DMS114 treated with DMSO at 0.1 percent for 48 hours (cell line): ENCODE measurements at regions not wholly inside any gene's neighbourhood (a gene's known extent, or its start where the extent isn't known, plus 50 kb on each side); places are given as distances from the start of the nearest gene placed in this dataset.
A peak's percentile ranks its signal among the peaks of the same experiment; 100 is the strongest.
"Not testable (repeated sequence)": the region's sequence is repeated elsewhere in the genome, so short reads cannot be mapped to it uniquely, and the experiment has no call there.

Experiments
- DNase-seq: peaks from one replicate; lab custom pipeline; 2025; ENCODE audit not compliant: unreplicated experiment; lab: John Stamatoyannopoulos, UW

DNA sequence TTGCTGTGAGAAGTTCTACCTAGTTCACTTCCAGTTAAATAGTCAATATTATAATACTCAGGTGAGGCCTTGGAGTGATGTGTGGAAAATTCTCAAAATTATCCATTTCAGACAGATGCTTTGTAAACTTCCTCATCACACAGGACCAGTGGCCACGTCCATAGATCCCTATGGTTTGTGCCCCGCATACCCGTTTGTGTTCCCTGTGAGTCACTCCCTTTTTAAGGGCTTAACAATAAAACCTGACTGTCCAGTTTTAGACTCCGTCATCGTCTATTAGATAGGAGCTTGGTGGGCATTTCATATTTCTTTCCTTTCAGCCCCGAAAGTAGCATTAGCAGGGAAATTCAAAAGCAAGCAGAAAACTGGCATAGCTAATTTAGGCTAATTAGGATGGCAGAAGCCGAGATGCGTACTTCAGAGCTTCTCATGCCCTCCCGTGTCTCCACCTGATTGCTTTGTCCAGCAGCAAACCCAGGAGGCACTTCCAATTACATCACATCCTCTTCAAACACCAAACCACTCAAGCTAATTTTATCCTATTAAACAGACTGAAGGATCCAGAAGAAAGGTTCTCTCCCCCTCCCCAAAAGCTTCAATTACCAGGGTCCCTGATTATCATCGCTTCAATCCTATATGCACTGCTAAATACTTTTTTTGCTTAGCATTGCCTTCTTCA is 186.6 kb upstream of the OTX2 start:
- DNase-seq: no peak

DNA sequence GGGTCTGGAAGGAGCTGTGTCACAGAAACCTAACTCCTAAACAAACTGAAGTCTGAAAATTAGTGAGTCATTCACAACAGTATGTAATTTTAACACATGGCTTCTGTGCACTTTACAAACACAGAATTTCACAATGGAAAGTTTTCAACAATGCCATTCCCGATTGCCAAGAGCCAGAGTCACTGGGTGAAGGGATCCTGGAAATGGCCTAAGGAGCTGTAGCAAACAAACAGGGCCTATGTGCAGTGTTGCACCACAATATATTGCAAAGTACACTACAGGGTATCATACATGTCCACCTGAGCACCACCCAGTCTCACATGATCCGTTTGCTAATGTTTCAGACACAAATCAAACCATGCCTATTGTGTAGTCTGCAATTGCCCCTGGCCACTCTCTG is 184.7 kb upstream of the OTX2 start:
- DNase-seq: no peak

DNA sequence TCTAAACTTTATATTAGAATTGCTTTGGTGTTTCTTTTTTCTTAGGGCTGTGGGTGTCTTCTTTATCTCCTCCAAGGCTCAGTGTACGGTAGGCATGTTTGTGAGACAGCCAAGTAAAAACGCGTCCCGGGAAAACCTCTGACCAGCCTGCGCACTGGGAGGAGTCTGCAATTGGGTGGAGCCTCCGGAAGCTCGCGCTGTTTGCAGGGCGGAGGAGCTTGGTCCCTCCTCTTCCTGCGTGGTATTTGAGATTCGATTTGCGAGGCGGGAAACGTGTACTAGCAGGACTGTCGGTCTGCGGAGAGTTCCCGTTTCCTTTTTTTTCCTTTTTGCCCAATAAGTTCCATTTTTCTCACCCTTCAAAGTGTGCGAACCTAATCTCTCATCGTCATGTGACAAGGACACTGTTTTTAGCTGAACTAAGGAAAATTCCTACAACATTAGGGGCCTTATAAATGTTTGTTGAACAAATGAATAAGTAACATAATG is 182.1 kb upstream of the OTX2 start:
- peak; percentile 90 for DNase-seq

DNA sequence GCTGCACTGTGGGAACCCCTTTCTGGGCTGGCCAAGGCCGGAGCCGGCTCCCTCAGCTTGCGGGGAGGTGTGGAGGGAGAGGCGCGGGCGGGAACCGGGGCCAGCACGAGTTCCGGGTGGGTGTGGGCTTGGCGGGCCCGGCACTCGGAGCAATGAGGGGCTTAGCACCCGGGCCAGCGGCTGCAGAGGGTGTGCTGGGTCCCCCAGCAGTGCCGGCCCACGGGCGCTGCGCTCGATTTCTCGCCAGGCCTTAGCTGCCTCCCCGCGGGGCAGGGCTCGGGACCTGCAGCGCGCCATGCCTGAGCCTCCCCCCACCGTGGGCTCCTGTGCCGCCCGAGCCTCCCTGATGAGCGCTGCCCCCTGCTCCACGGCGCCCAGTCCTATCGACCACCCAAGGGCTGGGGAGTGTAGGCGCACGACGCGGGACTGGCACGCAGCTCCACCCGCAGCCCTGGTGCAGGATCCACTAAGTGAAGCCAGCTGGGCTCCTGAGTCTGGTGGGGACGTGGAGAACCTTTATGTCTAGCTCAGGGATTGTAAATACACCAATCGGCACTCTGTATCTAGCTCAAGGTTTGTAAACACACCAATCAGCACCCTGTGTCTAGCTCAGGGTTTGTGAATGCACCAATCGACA is 180.8 kb upstream of the OTX2 start:
- DNase-seq: not testable (repeated sequence)

DNA sequence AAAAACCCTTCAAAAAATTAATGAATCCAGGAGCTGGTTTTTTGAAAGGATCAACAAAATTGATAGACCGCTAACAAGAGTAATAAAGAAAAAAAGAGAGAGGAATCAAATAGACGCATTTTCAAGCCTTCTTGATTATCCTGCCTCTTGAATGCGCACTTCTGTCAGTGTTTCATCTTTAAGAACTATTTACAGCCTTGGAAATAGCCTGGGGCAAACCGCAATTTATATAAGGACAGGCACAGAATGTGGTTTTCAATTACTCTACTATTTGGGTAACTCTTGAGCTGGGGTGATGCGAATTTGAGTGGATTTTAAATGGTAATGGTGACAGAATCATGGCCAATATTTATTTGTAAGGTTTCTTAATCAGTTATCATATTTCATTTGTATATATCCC is 179.1 kb upstream of the OTX2 start:
- no peak for DNase-seq

DNA sequence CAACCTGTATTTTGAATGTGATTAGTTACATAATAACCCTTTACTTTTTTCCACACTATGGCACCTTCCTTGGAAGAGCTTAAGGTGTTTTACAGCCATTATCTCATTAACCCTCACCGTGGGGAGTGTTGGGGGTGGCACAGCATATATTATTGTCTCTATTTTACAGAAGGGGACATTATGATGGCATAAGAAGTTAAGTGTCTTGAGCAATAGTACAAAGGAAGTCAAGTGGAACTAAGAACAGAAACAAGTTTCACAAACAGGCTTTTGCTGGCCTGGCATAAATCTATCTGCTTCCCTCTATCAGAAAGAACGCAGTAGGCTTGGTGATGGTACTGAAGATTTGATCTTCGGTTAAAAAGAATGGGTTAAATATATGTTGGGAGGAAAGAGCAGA is 169.7 kb upstream of the OTX2 start:
- DNase-seq: no peak

DNA sequence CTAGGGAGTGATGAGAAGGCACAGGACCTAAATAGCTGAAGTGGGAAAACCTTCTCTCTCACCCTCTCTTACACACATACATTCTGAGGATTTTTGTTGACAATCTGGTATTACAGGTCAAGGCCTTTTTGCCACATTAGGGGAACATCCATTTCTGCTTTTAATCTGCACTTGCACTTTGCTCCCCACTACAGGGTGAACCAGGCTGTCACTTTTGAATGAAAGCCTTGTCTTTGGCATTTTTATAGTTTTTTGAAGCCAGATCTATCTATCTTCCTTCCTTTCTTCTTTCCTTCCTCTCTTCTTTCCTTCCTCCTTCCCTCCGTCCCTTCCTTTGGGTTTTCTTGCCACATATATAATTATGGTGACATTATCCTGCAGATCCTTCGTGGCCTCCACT is 165.9 kb upstream of the OTX2 start:
- DNase-seq: no peak

DNA sequence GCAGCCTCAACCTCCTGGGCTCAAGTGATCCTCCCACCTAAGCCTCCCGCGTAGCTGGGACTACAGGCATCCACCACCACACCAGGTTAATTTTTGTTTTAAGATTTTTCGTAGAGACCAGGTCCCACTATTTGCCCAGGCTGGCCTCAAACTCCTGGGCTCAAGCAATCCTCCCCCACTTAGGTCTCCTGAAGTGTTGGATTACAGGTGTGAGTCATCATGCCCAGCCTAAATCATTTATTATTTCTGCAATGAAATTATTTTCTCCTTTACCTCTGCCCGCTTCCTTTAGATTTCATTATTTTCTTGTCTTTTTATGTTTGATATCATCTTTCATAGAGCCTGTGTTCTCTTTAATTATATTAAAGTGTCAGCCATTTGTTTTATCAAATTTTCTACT is 165.2 kb upstream of the OTX2 start:
- no peak for DNase-seq

DNA sequence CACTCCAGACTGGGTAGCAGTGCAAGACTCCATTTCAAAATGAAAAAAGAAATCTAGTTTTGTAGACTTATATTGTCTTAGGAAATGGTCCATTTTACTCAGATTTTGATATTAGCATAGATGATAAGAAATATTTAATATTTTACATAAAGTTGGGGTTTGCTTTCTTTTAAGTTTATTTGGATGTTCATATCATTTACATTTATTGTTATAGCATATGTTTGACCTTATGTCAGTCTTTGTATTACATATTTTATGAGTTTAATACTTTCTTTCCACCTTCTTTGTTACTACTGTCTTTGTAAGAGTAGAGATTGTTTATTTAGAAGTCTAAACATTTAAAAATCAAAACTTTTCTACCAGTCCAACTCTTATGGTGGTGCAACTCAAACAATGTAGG is 162.7 kb upstream of the OTX2 start:
- no peak for DNase-seq

DNA sequence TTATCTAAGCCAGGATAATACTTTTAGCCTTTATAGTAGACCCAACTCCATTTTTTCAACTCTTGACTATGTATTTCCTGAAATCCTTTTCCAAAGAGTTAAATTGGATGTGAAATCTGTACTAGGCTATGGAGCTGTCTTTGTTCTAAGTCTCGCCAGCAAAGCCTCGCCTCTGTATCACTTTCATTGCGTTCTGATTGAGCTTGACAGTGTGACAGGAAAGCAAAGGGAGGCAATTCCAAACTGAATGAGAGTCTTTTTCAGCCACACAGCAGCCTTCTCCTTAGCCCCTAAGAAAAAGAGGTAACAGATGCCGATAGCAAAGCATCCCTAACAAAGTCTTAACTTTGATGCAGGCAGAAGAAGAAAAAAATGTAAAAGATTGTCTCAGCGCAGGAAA is 154.6 kb upstream of the OTX2 start:
- DNase-seq: no peak

DNA sequence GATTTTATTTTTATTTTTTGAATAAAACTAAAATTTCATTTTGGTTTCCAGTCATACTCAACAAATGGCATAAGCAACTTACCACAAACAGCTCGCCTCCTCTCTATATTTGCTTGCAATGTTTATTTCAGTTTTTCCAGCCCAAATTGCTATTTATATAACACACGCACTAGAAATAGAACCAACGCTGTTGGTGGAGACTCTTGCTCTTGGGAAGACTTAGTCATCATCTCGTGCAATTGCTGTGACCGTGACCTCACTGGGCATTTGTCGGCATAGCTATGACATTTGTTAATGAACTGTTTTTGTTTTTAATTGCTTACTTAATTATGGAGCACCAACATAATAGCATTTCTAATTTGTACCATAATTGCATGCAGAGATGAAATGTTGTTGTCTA is 153.1 kb upstream of the OTX2 start:
- DNase-seq: no peak

DNA sequence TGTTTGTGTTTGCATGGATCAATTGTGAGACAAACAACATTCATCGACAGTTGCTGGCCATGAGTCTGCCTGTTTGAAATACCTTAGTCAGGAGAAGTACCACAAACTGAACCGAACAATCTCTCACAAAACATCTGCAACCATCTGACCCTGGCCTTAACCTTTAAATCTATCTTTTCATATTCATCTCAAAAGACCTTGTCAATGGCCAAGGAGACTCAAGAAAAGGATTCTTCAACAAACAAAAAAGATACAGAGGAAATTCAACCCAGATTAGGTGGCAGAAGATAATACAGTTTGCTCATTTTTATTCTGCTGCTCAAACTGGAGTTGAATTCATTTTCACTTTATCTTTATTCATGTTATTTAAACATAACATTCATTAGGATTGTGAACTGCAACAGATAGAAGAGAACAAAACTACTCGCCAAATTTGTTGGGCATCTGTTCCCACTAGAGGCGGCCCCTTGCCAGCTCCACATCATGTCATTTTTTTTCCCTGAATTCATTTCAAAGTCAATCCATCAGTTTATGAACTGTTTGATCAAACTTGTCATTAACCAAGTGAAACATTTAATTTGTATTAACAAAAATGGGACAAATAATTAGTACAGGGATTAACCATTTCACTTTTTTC is 152.3 kb upstream of the OTX2 start:
- no peak for DNase-seq

DNA sequence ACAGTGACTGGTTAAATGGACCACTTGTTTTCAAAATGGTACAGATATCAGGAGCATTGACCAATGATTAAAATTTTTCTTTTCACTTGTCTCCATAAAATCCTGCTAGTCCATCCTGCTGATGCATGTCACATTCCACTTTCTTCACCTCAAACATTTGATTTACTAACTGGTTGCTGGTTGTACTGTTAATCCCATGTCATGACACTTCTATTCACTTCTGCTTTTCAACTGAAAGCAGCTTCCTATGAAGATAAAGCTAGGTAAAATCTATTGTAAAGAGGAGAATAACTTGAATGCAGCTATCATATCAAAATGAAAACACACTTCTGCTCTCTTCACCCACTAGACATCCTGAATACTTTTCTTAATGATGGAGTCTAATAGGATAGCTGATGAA is 149.6 kb upstream of the OTX2 start:
- DNase-seq: no peak

DNA sequence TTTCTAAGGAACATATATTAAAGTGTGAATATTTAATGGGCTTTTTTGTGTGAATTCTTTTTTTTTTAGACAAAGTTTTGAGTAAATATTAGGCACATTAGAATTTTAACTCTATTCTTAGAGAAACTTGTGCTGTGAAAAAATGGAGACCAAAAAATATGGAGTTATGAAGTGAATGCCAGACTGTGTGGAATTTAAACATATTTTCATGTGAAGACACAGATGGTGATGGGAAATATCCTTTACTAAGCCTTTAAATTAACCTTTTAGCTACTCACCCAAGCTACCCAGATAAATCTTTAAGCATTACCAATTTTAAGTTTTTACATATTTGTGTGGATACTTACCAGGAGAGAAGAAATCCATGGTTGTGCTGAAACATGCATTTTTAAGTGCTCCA is 148.8 kb upstream of the OTX2 start:
- DNase-seq: no peak

DNA sequence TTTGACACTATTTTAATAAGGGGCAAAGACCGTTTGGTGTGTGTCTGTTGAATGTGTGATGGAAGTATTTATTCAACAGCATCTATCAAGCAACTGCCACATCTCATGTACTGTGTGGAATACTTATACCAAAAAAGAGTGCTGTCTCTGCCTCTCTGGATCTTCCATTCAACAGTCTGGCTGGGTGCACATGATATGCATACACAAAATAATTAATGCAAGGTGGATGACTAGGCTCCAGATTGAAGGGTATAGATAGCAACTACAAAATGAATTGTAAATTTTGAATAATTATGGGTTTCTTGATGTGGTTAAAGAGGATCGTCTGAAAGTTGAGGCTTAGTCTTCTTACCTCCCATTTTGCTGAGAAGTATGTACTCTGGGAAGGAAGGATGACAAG is 145.9 kb upstream of the OTX2 start:
- DNase-seq: no peak

DNA sequence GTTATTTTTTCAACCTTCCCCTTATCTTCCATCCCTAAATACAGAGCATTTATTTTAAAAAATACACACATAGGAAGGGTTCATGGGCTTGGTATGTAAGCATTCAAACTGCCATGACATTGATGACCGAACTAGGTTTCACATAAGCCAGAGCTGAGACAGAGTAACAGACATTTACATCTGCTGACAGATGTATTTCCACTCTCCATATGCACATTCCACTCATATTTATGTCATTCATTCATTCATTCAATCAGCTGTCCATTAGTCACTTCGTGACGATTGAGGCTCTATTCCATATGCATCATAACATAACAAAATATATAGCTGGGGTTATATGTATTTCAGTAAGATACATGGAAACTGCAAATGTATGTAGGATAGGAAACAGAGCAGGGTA is 145.5 kb upstream of the OTX2 start:
- DNase-seq: no peak

DNA sequence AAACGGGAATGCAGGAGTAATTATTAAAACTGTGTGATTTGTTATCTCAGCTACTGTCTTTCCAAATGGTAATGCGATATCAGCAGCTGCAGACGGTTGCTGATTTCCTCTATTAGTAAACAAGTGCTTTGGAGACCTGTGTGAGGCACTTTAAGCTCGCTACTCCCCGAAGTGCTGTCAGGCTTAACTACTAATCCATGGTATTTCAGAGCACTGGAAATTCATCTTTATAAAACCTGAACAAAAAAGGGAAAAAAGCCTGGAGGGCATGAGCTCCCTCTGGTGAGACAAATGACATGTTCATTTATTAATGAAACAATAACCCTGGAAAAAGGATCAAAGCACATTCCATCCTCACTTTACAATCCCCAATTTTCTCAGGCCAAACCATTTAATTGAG is 143.6 kb upstream of the OTX2 start:
- no peak for DNase-seq

DNA sequence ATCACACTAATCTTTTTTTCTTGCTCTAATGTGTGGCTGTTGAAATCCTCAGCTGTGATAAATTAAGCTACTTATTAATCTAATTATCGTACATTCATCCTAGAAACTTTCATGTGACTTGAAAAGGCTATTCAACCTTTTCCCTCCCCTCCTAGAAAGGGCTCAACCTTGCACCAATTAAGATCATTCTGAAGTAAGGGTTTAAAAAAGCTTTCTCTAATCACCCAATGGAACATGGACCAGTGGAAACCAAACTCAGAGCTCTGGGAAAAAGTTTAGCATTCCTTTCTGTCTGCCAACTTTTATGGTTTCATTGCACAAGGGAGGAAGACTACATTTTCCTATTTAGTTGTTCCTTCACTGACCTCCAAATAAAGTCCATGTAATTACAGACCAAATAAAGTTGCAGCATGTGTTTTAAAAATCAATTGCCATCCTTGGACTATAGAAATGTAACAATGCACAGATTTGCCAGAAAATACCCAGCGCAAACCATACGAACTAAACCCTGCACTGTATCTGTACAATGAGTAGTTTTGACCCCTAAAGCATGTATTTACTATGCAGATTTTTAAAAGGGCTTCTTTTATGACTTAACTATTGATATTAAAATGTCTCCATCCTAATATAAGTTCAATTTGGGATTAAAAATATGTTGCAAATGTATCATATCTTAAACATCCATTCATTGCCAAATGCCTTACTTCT is 142.6 kb upstream of the OTX2 start:
- no peak for DNase-seq

DNA sequence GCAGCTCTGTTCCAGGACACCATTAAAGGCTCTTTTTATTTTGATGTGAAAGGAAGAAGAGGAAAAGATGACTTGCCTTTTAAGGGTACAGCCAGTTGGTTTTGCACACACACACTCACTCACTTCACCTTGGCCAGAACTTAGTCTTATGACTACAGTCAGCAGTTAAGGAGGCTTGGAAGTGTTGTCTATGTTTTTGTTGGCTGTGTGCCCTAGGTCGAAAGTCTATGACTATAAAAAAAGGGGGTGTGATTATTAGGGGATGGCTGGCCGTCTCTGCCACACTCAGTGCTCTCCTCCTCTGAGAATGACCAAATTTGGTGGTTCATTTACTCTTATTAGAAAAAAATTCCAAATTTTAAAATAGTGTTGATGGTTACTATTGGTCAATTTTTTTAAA is 139.5 kb upstream of the OTX2 start:
- no peak for DNase-seq

DNA sequence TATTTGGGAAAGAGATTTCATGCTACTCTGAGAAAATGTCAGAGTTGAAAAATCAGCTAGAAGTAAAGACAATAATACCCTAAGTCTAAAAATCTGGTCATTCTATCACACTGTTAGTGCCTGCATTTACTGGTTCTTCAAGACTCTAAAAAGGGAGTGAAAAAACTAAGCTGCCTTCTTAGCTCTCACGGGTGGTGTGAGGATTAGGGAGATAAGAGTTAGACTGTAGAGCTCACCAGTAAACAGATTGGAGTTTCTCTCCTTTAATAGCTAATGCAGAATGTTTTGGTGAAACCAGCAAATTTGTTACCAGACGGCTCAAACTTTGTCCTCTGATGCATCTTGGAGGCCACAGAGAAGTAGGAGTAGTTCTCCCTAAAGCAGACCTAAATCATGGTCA is 135.0 kb upstream of the OTX2 start:
- no peak for DNase-seq

DNA sequence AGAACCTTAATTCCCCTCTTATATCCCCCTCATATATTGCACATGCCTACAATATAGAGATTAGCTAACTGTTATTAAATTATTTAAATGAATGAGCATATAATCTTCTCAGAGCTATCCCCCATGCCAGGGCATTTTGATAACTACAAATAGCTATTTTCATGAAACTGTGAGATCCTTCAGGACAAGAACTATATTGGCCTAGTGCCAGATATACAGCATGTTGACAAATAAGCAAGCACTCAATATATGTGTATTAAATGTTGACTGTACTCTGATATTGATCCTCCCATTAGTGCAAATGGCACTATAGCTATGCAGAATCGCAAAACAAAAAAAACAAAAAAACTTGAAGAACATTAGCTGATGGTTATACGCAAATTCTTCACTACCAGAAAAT is 134.1 kb upstream of the OTX2 start:
- no peak for DNase-seq

DNA sequence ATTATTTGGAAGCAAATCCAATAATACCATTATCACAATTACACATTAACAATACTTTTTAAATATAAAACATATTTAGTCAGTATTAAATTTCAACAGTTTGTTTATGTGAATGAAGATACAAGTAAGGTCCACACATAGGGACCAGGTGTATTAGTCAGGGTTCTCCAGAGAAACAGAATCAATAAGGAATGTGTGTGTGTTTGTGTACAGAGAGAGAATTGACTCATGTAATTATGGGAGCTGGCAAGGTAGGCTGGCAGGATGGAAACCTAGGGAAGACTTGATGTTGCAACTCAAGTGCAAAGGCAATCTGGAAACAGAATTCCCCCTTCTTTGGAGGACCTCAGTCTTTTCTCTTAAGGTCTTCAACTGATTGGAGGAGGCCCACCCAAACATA is 123.2 kb upstream of the OTX2 start:
- DNase-seq: no peak
